Skeletal muscle cell (primary cell): ENCODE measurements at regions not wholly inside any gene's neighbourhood (a gene's known extent, or its start where the extent isn't known, plus 50 kb on each side); places are given as distances from the start of the nearest gene placed in this dataset.
A peak's percentile ranks its signal among the peaks of the same experiment; 100 is the strongest.
"Not testable (repeated sequence)": the region's sequence is repeated elsewhere in the genome, so short reads cannot be mapped to it uniquely, and the experiment has no call there.

ENCODE experiments used
- DNase-seq: peaks from one replicate; pipeline ENCODE4 v3.0.0-alpha.2; 2010; ENCODE audit warnings: low read depth
- H3K4me3 ChIP-seq: 2 replicates; pipeline ENCODE4 v1.5.1; 2011; ENCODE audit warnings: low read depth, mild to moderate bottlenecking, control low read depth, low read length, moderate library complexity

DNA sequence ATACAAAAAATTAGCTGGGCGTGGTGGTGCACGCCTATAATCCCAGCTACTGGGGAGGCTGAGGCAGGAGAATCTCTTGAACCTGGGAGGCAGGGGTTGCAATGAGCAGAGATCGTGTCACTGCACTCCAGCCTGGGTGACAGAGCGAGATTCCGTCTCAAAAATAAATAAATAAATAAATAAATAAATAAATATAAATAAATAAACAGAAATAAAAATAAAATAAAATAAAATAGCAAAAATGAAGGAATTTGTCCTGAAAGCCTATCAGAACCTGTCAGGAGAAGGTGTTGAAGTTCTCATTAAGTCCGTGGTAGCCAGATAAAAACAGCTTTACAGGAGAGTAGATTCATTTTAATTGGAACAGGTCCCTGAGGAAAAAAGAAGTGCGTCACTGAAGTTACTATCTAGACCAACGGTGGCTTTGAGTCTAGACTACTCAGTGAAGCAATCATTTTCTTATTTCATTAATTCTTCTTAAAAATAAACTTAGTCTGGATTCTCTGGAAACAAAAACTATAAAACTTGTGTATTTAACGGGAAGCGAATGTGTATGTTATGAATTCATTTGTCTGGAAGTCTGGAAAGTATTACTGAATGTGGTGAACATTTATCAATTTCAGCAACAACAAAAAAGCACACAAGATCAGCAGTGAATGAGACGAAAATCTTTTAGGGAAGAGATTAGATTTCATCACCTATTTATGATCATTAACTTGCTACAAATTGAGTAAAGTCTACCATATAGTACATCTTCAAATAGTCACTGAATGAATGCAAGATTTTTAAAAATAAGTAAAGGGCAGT is 248.5 kb upstream of the PDE3A start:
- H3K4me3 ChIP-seq, result no peak overlapping the region
- DNase-seq, result no peak

- no peak for DNase-seq
Observed at GRCh38 chr12:20120403-20120725, 248.0 kb upstream of the PDE3A start.

GRCh38 chr12:20122274-20122673 is 246.1 kb upstream of the PDE3A start:
- no peak overlapping the region for H3K4me3 ChIP-seq
- no peak for DNase-seq

More at GRCh38 chr12:20120403-20120725, 248.0 kb upstream of the PDE3A start:
- H3K4me3 ChIP-seq, result no peak overlapping the region

DNA sequence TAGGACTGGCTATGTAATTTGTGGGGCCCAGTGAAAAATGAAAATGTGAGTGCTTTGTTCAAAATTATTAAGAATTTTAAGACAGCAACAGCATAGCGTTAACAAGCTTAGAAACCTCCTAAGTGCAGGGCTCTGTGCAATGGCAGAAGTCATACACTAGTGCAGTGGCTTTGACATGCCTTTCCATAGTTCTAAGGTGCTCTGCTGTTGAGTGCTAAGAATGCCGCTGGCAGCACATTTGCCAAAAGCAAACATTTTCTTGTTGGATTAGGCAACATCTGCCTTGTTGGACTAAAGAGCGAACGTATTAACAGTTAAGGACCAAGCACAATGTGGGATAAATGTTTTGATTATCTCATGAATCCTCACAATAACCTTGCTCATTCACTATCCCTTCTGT is 244.9 kb upstream of the PDE3A start:
- H3K4me3 ChIP-seq, result no peak overlapping the region
- no peak for DNase-seq

GRCh38 chr12:20125276-20125798 is 243.0 kb upstream of the PDE3A start:
- DNase-seq, result no peak

DNA sequence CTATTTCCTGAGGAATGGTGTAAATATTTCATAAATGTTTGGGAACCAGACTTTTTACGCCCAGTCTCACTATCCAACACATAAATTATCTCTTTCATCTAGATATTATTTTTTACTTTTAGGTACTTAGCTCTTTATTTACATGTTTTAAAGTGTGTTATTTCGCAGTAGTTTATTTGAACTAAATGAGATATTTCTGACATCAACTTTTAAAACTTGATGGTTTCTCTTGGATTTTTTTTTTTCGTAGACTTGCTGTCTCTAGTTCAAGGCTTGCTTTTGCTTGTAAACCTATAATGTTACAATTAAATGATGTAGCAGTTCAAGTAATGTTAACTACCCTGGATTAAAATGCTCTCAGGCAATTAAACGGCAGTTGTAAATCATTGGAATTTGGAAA is 241.7 kb upstream of the PDE3A start:
- DNase-seq, result no peak
- no peak overlapping the region for H3K4me3 ChIP-seq

More at GRCh38 chr12:20125276-20125798, 243.0 kb upstream of the PDE3A start:
- no peak overlapping the region for H3K4me3 ChIP-seq

DNA sequence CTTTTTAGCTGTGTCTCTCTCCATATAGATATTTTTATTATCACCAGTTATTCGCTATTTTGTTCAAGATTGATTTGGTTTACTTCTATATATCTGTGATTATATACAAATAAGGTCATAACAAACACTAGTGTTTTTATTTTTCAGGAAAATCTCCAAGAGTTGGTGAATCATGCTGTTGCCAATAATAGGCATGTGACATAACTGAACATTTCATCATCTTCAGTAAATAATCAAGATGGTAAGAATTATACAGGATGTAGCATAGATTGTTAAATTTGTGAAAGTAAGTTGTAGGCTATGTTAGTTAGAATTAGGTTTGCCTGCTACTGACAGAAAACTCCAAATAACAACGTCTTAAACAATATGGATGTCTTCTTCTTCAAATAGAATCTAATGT is 240.9 kb upstream of the PDE3A start:
- peak; percentile 14 for DNase-seq
- H3K4me3 ChIP-seq, result no peak overlapping the region

DNA sequence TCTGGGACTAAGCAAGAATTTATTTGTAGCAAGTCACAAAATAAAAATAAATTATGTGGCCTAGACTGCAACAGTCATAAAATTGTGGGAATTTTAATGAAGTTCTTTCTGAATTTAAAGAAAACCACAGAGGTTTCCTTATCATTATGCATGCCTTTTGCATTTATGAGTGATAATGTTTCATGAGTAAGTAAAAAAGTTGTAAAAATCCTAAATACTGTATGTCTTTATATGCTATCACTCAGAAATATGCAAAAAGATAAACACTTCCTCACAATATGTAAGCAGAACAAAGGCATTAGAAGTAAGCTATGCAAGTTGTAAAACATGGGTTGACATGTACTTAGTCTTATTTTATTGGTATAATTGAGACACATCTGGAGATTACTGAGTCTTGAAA is 239.4 kb upstream of the PDE3A start:
- H3K4me3 ChIP-seq, result no peak overlapping the region
- DNase-seq, result no peak

GRCh38 chr12:20132818-20133217 is 235.5 kb upstream of the PDE3A start:
- no peak for DNase-seq
- H3K4me3 ChIP-seq, result no peak overlapping the region

DNA sequence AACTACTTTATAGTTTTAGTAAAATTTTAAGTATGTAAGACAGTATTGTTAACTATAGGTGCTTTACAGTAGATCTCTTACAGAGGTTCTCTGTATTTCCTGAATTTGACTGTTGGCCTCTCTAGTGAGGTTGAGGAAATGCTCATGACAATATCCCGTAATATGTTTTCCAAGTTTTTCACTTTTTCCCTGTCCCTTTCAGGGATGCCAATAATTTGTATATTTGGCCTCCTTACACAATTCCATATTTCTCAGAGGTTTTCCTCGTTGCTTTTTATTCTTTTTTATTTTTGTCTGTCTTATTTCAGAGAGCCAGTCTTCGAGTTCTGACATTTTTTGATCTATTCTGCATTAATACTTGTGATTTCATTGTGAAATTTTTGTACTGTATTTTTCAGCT is 233.7 kb upstream of the PDE3A start:
- no peak for DNase-seq

GRCh38 chr12:20140751-20141150 is 227.6 kb upstream of the PDE3A start:
- no peak overlapping the region for H3K4me3 ChIP-seq
- DNase-seq, result no peak

More for the DNA sequence above, 233.7 kb upstream of the PDE3A start:
- H3K4me3 ChIP-seq, result no peak overlapping the region

- DNase-seq, result no peak
- no peak overlapping the region for H3K4me3 ChIP-seq
Observed at GRCh38 chr12:20142316-20142715, 226.0 kb upstream of the PDE3A start.

GRCh38 chr12:20142956-20143355 is 225.4 kb upstream of the PDE3A start:
- DNase-seq, result no peak

DNA sequence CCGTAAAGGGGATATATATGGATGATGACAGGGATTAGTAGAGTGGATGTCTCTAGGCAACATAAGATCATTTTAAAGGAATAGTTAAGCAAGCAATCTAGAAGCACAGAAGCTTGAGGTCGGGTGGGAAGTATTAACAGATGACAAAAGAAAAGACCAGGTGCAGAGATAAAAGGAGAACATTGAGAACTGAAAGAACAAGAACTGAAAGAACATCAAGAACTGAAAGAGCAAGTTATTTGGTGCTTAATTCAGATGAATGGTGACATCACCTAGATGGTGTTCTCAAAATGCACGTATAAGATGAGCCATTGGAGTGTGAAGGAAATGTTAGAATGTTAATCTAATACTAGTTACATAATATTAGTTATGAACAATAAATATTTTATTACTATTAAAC is 224.0 kb upstream of the PDE3A start:
- no peak overlapping the region for H3K4me3 ChIP-seq
- DNase-seq, result no peak

More at GRCh38 chr12:20142956-20143355, 225.4 kb upstream of the PDE3A start:
- H3K4me3 ChIP-seq, result no peak overlapping the region

- DNase-seq, result no peak
- H3K4me3 ChIP-seq, result no peak overlapping the region
Observed at GRCh38 chr12:20148241-20148640, 220.1 kb upstream of the PDE3A start.

DNA sequence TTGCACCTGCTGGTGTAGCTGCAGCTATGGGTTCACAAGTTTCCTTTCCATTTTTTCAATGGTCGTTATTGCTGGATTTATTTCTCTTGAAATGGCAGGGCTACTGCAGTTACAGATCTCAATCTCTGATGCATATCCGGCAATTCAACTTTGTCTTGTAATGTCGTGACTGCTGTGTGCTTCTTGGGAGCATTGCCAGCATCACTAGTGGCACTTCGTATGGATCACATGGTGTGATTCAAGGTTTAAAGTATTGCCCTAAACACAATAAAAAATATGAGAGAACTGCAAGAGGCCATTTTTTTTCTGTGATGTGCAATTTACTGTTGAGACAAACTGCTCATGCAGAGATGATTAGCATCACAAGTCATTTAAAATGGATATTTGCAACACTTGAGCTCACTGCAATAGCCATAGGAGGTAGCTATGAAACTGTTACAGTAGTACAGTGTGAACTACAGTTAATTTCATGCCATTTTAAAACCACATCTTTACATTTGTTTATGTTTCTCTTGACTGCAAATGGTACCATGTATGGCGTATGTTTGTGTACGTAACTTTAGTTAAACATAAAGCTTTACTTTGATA is 217.4 kb upstream of the PDE3A start:
- H3K4me3 ChIP-seq, result no peak overlapping the region
- no peak for DNase-seq

- no peak for DNase-seq
- no peak overlapping the region for H3K4me3 ChIP-seq
Observed at GRCh38 chr12:20154052-20154451, 214.3 kb upstream of the PDE3A start.

DNA sequence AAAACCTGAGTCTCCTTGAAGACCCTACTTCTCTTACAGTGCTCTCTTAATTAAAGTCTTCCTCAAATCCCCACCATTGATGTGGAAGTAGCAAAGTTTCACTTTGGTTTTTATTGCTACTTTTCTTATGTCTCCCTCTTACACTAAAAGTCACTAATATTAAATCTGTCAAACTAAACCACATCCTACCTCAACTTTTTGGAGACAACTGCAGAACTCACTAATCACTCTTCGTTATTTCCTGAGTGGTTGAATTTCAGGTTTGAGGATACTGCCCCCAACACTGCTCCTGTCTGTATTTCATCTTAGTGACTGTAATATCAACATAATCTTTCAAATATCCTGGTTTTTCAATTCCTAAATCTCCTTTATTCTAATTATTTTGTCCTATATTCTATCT is 213.0 kb upstream of the PDE3A start:
- DNase-seq, result no peak

DNA sequence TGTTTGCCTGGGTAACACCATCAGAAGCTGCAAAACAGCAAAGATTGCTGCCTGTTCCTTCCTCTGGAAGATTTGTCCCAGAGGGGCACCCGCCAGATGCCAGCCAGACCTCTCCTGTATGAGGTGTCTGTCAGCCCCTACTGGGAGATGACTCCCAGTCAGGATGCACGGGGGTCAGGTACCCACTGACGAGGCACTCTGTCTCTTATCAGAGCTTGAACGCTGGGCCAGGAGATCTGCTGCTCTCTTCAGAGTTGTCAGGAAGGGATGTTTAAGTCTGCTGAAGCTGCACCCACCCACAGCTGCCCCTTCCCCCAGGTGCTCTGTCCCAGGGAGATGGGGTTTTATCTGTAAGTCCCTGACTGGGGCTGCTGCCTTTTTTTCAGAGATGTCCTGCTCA is 207.4 kb upstream of the PDE3A start:
- not testable (repeated sequence) for H3K4me3 ChIP-seq, DNase-seq

More for the DNA sequence above, 213.0 kb upstream of the PDE3A start:
- no peak overlapping the region for H3K4me3 ChIP-seq

DNA sequence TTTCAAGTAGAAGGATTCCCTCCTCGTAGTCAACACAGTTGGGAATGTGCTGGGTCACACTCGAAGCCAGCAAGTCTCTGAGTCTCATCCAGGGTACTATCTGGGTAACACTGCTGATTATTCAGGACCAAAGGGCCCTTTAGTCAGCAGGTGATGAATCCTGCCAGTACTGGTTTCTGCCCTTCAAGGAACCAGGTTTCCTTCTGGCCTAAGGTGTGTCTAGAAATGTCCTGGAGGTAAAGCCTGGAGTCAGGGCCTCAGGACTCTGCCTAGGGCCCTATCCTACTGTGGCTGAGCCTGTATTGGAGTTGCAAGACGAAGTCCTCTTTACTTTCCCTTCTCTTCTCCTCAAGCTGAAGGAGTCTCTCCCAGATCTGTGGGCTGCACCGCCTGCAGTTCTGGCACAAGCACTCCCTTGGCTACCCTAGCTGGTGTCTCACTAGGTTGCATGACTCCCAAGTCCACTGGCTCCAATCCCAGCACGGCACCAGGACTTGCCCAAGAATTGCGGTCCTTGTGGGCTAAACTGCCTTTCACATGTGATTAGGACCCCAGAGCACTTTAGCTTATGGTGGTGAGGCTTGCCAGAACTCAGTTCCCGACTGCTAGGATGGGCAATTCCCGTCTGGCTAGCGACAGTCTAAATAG is 193.7 kb upstream of the PDE3A start:
- H3K4me3 ChIP-seq, result no peak overlapping the region
- DNase-seq, result no peak
